ENCODE measurements at regions not wholly inside any gene's neighbourhood (a gene's known extent, or its start where the extent isn't known, plus 50 kb on each side); places are given as distances from the start of the nearest gene placed in this dataset.

GRCh38 chr6:8644306-8644705, 209.0 kb upstream of the SLC35B3 start:
- Mint-ChIP-seq H3K9me3 (peaks cover 5 to 32% (median 11%) of the 10 kb centered on the region in 7 donors), H3K4me1 (no peaks in the 10 kb centered on the region), H3K27me3 (ENCODE audit: low read depth in 3 of 3) (peaks cover 0 to 3% (median 1%) of the 10 kb centered on the region in 3 donors), H3K36me3 (no peaks in the 10 kb centered on the region), H3K4me3 (no peak overlapping the region), H3K27ac (no peak overlapping the region)
- no peaks in the 10 kb centered on the region for H3K79me2 ChIP-seq (ENCODE audit: insufficient read depth, low read length)
- no peaks in the 10 kb centered on the region for H3K27me3 ChIP-seq (ENCODE audit: control insufficient read depth in 2 of 2, insufficient read depth in 2 of 2, low read length in 2 of 2)
- no peak overlapping the region for H3K27ac ChIP-seq (ENCODE audit: low read depth in 1 of 2, low read length in 2 of 2)
- no peak overlapping the region for H3K4me3 ChIP-seq (replicated peaks in 1 of 3; ENCODE audit: low read depth in 2 of 3, low read length in 3 of 3)
- WGBS (ENCODE audit: insufficient coverage) = 100% methylated on average over 2 of the region's 6 CpGs
- DNase-seq = no peak
- no peak overlapping the region for H2AFZ ChIP-seq (ENCODE audit: insufficient read depth, low read depth, low read length, poor library complexity, severe bottlenecking)
- no peak overlapping the region for H3K4me2 ChIP-seq (replicated peaks; ENCODE audit: extremely low read depth, low read length, poor library complexity, severe bottlenecking)
- H3K9ac ChIP-seq (ENCODE audit: insufficient read depth, low read length, poor library complexity, severe bottlenecking) = no peak overlapping the region
- peaks cover 3 to 4% of the 10 kb centered on the region in 2 donors for H3K9me3 ChIP-seq (replicated peaks in 1 of 2; ENCODE audit: control insufficient read depth in 1 of 2, insufficient read depth in 1 of 2, low read length in 2 of 2)
- H4K20me1 ChIP-seq (ENCODE audit: insufficient read depth, low read length) = no peaks in the 10 kb centered on the region
- no peaks in the 10 kb centered on the region for H3K36me3 ChIP-seq (replicated peaks in 1 of 2; ENCODE audit: control insufficient read depth in 1 of 2, insufficient read depth in 2 of 2, low read length in 2 of 2)
- H3K4me1 ChIP-seq (ENCODE audit: control insufficient read depth in 1 of 2, insufficient read depth in 2 of 2, low read length in 2 of 2) = no peaks in the 10 kb centered on the region
- intact Hi-C loops (cut with micrococcal nuclease) = no loop called here
- TF ChIP-seq CTCF (IDR thresholded peaks at IDR 0.05) = no peak

DNA sequence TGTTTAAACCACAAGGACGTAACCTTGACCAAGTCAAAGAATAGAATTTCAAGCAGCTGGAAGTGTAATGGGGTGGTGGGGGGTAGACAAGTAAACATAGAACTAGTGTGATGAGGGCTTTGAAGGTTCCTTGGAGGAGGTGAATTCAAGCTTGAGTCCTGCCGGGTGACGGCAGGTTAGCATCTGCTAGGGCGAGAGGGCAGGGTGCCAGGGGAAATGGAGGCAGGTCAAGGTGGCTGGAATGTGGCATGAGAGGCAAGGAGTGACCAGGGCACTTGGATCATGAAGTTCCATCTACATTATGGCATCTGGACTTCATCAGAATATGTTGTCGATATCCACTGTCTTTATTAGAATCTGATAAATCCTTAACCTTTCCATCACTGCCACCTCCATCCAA, 207.5 kb upstream of the SLC35B3 start:
- Histone ChIP-seq H2AFZ (ENCODE audit: insufficient read depth, low read depth, low read length, poor library complexity, severe bottlenecking) (no peak overlapping the region), H3K79me2 (ENCODE audit: insufficient read depth, low read length) (no peaks in the 10 kb centered on the region), H3K36me3 (replicated peaks in 1 of 2; ENCODE audit: control insufficient read depth in 1 of 2, insufficient read depth in 2 of 2, low read length in 2 of 2) (no peaks in the 10 kb centered on the region), H3K9ac (ENCODE audit: insufficient read depth, low read length, poor library complexity, severe bottlenecking) (no peak overlapping the region), H3K4me2 (replicated peaks; ENCODE audit: extremely low read depth, low read length, poor library complexity, severe bottlenecking) (no peak overlapping the region), H3K9me3 (replicated peaks in 1 of 2; ENCODE audit: control insufficient read depth in 1 of 2, insufficient read depth in 1 of 2, low read length in 2 of 2) (peaks cover 0 to 4% of the 10 kb centered on the region in 2 donors), H3K27ac (ENCODE audit: low read depth in 1 of 2, low read length in 2 of 2) (no peak overlapping the region), H4K20me1 (ENCODE audit: insufficient read depth, low read length) (no peaks in the 10 kb centered on the region), H3K4me1 (ENCODE audit: control insufficient read depth in 1 of 2, insufficient read depth in 2 of 2, low read length in 2 of 2) (no peaks in the 10 kb centered on the region), H3K27me3 (ENCODE audit: control insufficient read depth in 2 of 2, insufficient read depth in 2 of 2, low read length in 2 of 2) (no peaks in the 10 kb centered on the region), H3K4me3 (replicated peaks in 1 of 3; ENCODE audit: low read depth in 2 of 3, low read length in 3 of 3) (no peak overlapping the region)
- no peak for DNase-seq
- intact Hi-C loops (cut with micrococcal nuclease) = no loop called here
- TF ChIP-seq CTCF (IDR thresholded peaks at IDR 0.05) = no peak
- WGBS (ENCODE audit: insufficient coverage) = 93% methylated on average over 3 of the region's 5 CpGs
- Mint-ChIP-seq H3K27ac (no peak overlapping the region), H3K4me1 (no peaks in the 10 kb centered on the region), H3K27me3 (ENCODE audit: low read depth in 3 of 3) (peaks cover 0 to 3% (median 1%) of the 10 kb centered on the region in 3 donors), H3K4me3 (no peak overlapping the region), H3K9me3 (peaks cover 5 to 32% (median 8%) of the 10 kb centered on the region in 7 donors), H3K36me3 (no peaks in the 10 kb centered on the region)
